H1 (cell line): ENCODE measurements at regions not wholly inside any gene's neighbourhood (a gene's known extent, or its start where the extent isn't known, plus 50 kb on each side); places are given as distances from the start of the nearest gene placed in this dataset.

ENCODE experiments used
- EGR1 ChIP-seq: IDR thresholded peaks from 2 replicates; pipeline ENCODE4 v1.6.1; 2011; ENCODE audit warnings: low read depth, low read length, borderline replicate concordance
- EZH2 ChIP-seq: fragments of 200-600 bp; sonication (generic); IDR thresholded peaks from 2 replicates; pipeline ENCODE4 v1.7.1; 2012; ENCODE audit warnings: low read depth, mild to moderate bottlenecking, moderate library complexity, low read length, inconsistent platforms; ENCODE audit not compliant: severe bottlenecking
- HDAC2 ChIP-seq, 2 experiments: fragments of 300-600 bp in 1 of 2; sonication (generic) in 1 of 2; IDR thresholded peaks; 2 replicates each; pipeline ENCODE4 v1.6.1; 2011 to 2012; ENCODE audit warnings: low read depth in 2 of 2, low read length in 2 of 2, mild to moderate bottlenecking in 2 of 2, moderate library complexity in 2 of 2, borderline replicate concordance in 1 of 2, inconsistent platforms in 1 of 2
- JUND ChIP-seq: IDR thresholded peaks from 2 replicates; pipeline ENCODE4 v1.6.1; 2011; ENCODE audit warnings: mild to moderate bottlenecking, improper control_type of control experiment, low read length
- KDM5A ChIP-seq: fragments of 200-600 bp; IDR thresholded peaks from 2 replicates; pipeline ENCODE4 v1.7.1; 2012; ENCODE audit warnings: mild to moderate bottlenecking, low read length, inconsistent platforms, mixed read lengths
- MAFK ChIP-seq: IDR thresholded peaks from 2 replicates; pipeline ENCODE4 v1.6.1; 2012; ENCODE audit warnings: low read depth, mild to moderate bottlenecking, improper control_type of control experiment, low read length
- POLR2A ChIP-seq, 2 experiments: IDR thresholded peaks; 1 replicate in 1 of 2; 2 replicates in 1 of 2; pipeline ENCODE4 v1.6.1; 2011; ENCODE audit warnings: low read depth in 2 of 2, low read length in 2 of 2, mild to moderate bottlenecking in 2 of 2; ENCODE audit errors: control extremely low read depth in 1 of 2
- RAD21 ChIP-seq, 2 experiments: IDR thresholded peaks in 1 of 2; conservative IDR thresholded peaks in 1 of 2; 2 replicates each; pipeline ENCODE4 v1.6.1; 2011; ENCODE audit warnings: low read depth in 2 of 2, low read length in 2 of 2, improper control_type of control experiment in 1 of 2, inconsistent platforms in 1 of 2, mild to moderate bottlenecking in 1 of 2, moderate library complexity in 1 of 2
- SIN3A ChIP-seq, 2 experiments: IDR thresholded peaks in 1 of 2; conservative IDR thresholded peaks in 1 of 2; 2 replicates each; pipeline ENCODE4 v1.6.1; 2011 to 2012; ENCODE audit warnings: low read length in 2 of 2, improper control_type of control experiment in 1 of 2, low read depth in 1 of 2, mild to moderate bottlenecking in 1 of 2
- TEAD4 ChIP-seq: IDR thresholded peaks from 2 replicates; pipeline ENCODE4 v1.6.1; 2012; ENCODE audit warnings: low read depth, low read length, inconsistent platforms, mixed read lengths
- YY1 ChIP-seq: IDR thresholded peaks from 2 replicates; pipeline ENCODE4 v1.6.1; 2011; ENCODE audit warnings: low read depth, mild to moderate bottlenecking, low read length
- TF ChIP-seq, protein P1 (sequence below), 3 experiments: IDR thresholded peaks; 1 replicate in 2 of 3; 2 replicates in 1 of 3; pipeline versions ENCODE4 v1.5.1 to v1.6.1; 2011; ENCODE audit warnings: low read length in 3 of 3, mild to moderate bottlenecking in 3 of 3, inconsistent platforms in 2 of 3, low read depth in 1 of 3, moderate library complexity in 1 of 3; ENCODE audit not compliant: insufficient read depth in 1 of 3; ENCODE audit errors: control extremely low read depth in 1 of 3
- TF ChIP-seq, protein P2 (sequence below): IDR thresholded peaks from 2 replicates; pipeline ENCODE4 v1.6.1; 2011; ENCODE audit warnings: low read length, improper control_type of control experiment
- TF ChIP-seq, protein P3 (sequence below): IDR thresholded peaks from 2 replicates; pipeline ENCODE4 v1.6.1; 2012; ENCODE audit warnings: inconsistent platforms

DNA sequence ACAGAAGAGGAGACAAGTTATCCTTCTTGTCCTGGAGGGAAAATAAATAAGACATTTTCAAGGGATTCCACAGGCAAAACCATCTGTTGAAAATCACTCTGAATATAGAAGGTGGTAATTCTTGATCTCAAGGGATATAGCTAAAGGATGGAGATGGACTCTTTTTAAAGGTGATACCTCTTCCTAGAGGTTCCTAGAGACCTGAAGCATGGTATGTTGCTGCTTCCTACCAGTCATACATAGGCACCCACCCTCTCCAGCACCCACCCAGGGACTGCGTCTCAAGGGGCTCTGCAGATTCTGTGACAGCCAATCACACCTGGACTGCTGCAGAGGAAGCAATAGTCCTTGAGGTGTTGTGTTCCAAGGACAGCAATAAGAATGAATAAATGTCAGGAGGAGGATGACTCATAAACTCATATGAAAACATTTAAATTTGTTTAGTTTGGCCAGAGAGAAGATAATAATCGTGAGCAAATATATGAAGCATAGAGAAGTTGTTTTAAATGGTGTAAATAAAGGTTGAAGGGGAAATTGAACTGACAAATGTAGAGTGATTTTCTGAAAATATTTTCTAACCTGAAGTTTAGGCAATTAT is 741.6 kb upstream of the CBLB start:
- TF ChIP-seq, protein P1, sequence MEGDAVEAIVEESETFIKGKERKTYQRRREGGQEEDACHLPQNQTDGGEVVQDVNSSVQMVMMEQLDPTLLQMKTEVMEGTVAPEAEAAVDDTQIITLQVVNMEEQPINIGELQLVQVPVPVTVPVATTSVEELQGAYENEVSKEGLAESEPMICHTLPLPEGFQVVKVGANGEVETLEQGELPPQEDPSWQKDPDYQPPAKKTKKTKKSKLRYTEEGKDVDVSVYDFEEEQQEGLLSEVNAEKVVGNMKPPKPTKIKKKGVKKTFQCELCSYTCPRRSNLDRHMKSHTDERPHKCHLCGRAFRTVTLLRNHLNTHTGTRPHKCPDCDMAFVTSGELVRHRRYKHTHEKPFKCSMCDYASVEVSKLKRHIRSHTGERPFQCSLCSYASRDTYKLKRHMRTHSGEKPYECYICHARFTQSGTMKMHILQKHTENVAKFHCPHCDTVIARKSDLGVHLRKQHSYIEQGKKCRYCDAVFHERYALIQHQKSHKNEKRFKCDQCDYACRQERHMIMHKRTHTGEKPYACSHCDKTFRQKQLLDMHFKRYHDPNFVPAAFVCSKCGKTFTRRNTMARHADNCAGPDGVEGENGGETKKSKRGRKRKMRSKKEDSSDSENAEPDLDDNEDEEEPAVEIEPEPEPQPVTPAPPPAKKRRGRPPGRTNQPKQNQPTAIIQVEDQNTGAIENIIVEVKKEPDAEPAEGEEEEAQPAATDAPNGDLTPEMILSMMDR (IDR thresholded peaks at IDR 0.05; ENCODE audit: control extremely low read depth in 1 of 3, insufficient read depth in 1 of 3, low read depth in 1 of 3, low read length in 3 of 3) = no peak
- TF ChIP-seq EGR1 = no peak
- TF ChIP-seq, protein P2, sequence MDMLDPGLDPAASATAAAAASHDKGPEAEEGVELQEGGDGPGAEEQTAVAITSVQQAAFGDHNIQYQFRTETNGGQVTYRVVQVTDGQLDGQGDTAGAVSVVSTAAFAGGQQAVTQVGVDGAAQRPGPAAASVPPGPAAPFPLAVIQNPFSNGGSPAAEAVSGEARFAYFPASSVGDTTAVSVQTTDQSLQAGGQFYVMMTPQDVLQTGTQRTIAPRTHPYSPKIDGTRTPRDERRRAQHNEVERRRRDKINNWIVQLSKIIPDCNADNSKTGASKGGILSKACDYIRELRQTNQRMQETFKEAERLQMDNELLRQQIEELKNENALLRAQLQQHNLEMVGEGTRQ = no peak
- no peak for TF ChIP-seq HDAC2 (IDR thresholded peaks at IDR 0.05; ENCODE audit: borderline replicate concordance in 1 of 2, low read depth in 2 of 2, low read length in 2 of 2)
- no peak for TF ChIP-seq SIN3A (conservative IDR thresholded peaks at IDR 0.05 in 1 of 2, IDR thresholded peaks at IDR 0.05 in 1 of 2; ENCODE audit: low read depth in 1 of 2, low read length in 2 of 2)
- TF ChIP-seq RAD21 (IDR thresholded peaks at IDR 0.05 in 1 of 2, conservative IDR thresholded peaks at IDR 0.05 in 1 of 2; ENCODE audit: low read depth in 2 of 2, low read length in 2 of 2) = no peak
- TF ChIP-seq, protein P3, sequence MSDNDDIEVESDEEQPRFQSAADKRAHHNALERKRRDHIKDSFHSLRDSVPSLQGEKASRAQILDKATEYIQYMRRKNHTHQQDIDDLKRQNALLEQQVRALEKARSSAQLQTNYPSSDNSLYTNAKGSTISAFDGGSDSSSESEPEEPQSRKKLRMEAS = no peak
- TF ChIP-seq POLR2A (IDR thresholded peaks at IDR 0.05; ENCODE audit: control extremely low read depth in 1 of 2, low read depth in 2 of 2, low read length in 2 of 2) = no peak
- TF ChIP-seq JUND = no peak
- no peak for TF ChIP-seq EZH2
- TF ChIP-seq YY1 = no peak
- no peak for TF ChIP-seq TEAD4
- no peak for TF ChIP-seq KDM5A
- TF ChIP-seq MAFK = no peak
